ENCODE measurements at regions not wholly inside any gene's neighbourhood (a gene's known extent, or its start where the extent isn't known, plus 50 kb on each side); places are given as distances from the start of the nearest gene placed in this dataset.
A peak's percentile ranks its signal among the peaks of the same experiment; 100 is the strongest.

GRCh38 chr12:19003987-19004619 is 125.4 kb upstream of the PLEKHA5 start:
- Mint-ChIP-seq H3K4me3 (no peak overlapping the region), H3K4me1 (no peaks in the 10 kb centered on the region), H3K27me3 (no peaks in the 10 kb centered on the region), H3K27ac (no peak overlapping the region), H3K9me3 (peaks cover 0 to 3% (median 0%) of the 10 kb centered on the region in 7 donors), H3K36me3 (no peaks in the 10 kb centered on the region)
- DNase-seq = no peak
- no peak for ATAC-seq (ENCODE audit: low read depth in 2 of 2)

- ATAC-seq (ENCODE audit: low read depth in 2 of 2) = no peak
- H3K36me3 Mint-ChIP-seq = no peaks in the 10 kb centered on the region
- H3K9me3 Mint-ChIP-seq = no peaks in the 10 kb centered on the region
These were observed 124.2 kb upstream of the PLEKHA5 start for GRCh38 chr12:19005257-19005801.

GRCh38 chr12:19006626-19007137 is 122.9 kb upstream of the PLEKHA5 start:
- Mint-ChIP-seq H3K4me3 (no peak overlapping the region), H3K4me1 (no peaks in the 10 kb centered on the region), H3K9me3 (peaks cover 0 to 4% (median 0%) of the 10 kb centered on the region in 7 donors), H3K27me3 (no peaks in the 10 kb centered on the region), H3K36me3 (no peaks in the 10 kb centered on the region), H3K27ac (no peak overlapping the region)
- ATAC-seq (ENCODE audit: low read depth in 2 of 2) = no peak
- DNase-seq = no peak

More at GRCh38 chr12:19005257-19005801, 124.2 kb upstream of the PLEKHA5 start:
- H3K27me3 Mint-ChIP-seq = no peaks in the 10 kb centered on the region
- H3K4me3 Mint-ChIP-seq = no peak overlapping the region
- H3K27ac Mint-ChIP-seq = no peak overlapping the region
- DNase-seq = no peak
- no peaks in the 10 kb centered on the region for H3K4me1 Mint-ChIP-seq

- Mint-ChIP-seq H3K4me3 (no peak overlapping the region), H3K9me3 (peaks cover 0 to 4% (median 0%) of the 10 kb centered on the region in 7 donors), H3K27ac (no peak overlapping the region), H3K36me3 (no peaks in the 10 kb centered on the region), H3K27me3 (no peaks in the 10 kb centered on the region), H3K4me1 (no peaks in the 10 kb centered on the region)
- DNase-seq (no peak), ATAC-seq (ENCODE audit: low read depth in 2 of 2) (no peak)
These were observed 121.4 kb upstream of the PLEKHA5 start for GRCh38 chr12:19008102-19008501.

- no peak for ATAC-seq (ENCODE audit: low read depth in 2 of 2)
- no peaks in the 10 kb centered on the region for H3K4me1 Mint-ChIP-seq
- peaks cover 0 to 4% (median 0%) of the 10 kb centered on the region in 7 donors for H3K9me3 Mint-ChIP-seq
- no peaks in the 10 kb centered on the region for H3K36me3 Mint-ChIP-seq
- H3K4me3 Mint-ChIP-seq = no peak overlapping the region
- no peak overlapping the region for H3K27ac Mint-ChIP-seq
- DNase-seq = no peak
- H3K27me3 Mint-ChIP-seq = no peaks in the 10 kb centered on the region
These were observed 119.4 kb upstream of the PLEKHA5 start for GRCh38 chr12:19010087-19010486.

- Mint-ChIP-seq H3K4me1 (no peaks in the 10 kb centered on the region), H3K27ac (no peak overlapping the region), H3K27me3 (no peaks in the 10 kb centered on the region), H3K9me3 (peaks cover 0 to 4% (median 0%) of the 10 kb centered on the region in 7 donors), H3K36me3 (no peaks in the 10 kb centered on the region), H3K4me3 (no peak overlapping the region)
- ATAC-seq (ENCODE audit: low read depth in 2 of 2) (no peak), DNase-seq (no peak)
These were observed 118.8 kb upstream of the PLEKHA5 start for GRCh38 chr12:19010726-19011125.

- H3K36me3 Mint-ChIP-seq = no peaks in the 10 kb centered on the region
These were observed 116.6 kb upstream of the PLEKHA5 start for GRCh38 chr12:19012965-19013364.

GRCh38 chr12:19014240-19014639 is 115.3 kb upstream of the PLEKHA5 start:
- ATAC-seq (ENCODE audit: low read depth in 2 of 2) (no peak), DNase-seq (no peak)
- no peaks in the 10 kb centered on the region for H3K36me3 Mint-ChIP-seq
- no peaks in the 10 kb centered on the region for H3K4me1 Mint-ChIP-seq
- H3K9me3 Mint-ChIP-seq = peaks cover 0 to 6% (median 0%) of the 10 kb centered on the region in 7 donors
- H3K27me3 Mint-ChIP-seq = no peaks in the 10 kb centered on the region
- no peak overlapping the region for H3K4me3 Mint-ChIP-seq
- H3K27ac Mint-ChIP-seq = no peak overlapping the region

More at GRCh38 chr12:19012965-19013364, 116.6 kb upstream of the PLEKHA5 start:
- no peaks in the 10 kb centered on the region for H3K4me1 Mint-ChIP-seq
- no peak for ATAC-seq (ENCODE audit: low read depth in 2 of 2)
- DNase-seq = no peak
- H3K9me3 Mint-ChIP-seq = peaks cover 0 to 6% (median 0%) of the 10 kb centered on the region in 7 donors
- H3K27me3 Mint-ChIP-seq = no peaks in the 10 kb centered on the region
- H3K27ac Mint-ChIP-seq = no peak overlapping the region
- H3K4me3 Mint-ChIP-seq = no peak overlapping the region

GRCh38 chr12:19015285-19015684 is 114.2 kb upstream of the PLEKHA5 start:
- Mint-ChIP-seq H3K9me3 (peaks cover 0 to 6% (median 0%) of the 10 kb centered on the region in 7 donors), H3K27me3 (no peaks in the 10 kb centered on the region), H3K4me3 (no peak overlapping the region), H3K27ac (no peak overlapping the region), H3K36me3 (no peaks in the 10 kb centered on the region), H3K4me1 (no peaks in the 10 kb centered on the region)
- ATAC-seq (ENCODE audit: low read depth in 2 of 2) (no peak), DNase-seq (no peak)

- H3K9me3 Mint-ChIP-seq = peaks cover 0 to 4% (median 0%) of the 10 kb centered on the region in 7 donors
- no peaks in the 10 kb centered on the region for H3K27me3 Mint-ChIP-seq
- H3K4me3 Mint-ChIP-seq = no peak overlapping the region
- H3K27ac Mint-ChIP-seq = no peak overlapping the region
- ATAC-seq (ENCODE audit: low read depth in 2 of 2) = no peak
- no peaks in the 10 kb centered on the region for H3K36me3 Mint-ChIP-seq
- no peak for DNase-seq
- no peaks in the 10 kb centered on the region for H3K4me1 Mint-ChIP-seq
These were observed 111.1 kb upstream of the PLEKHA5 start for GRCh38 chr12:19018302-19018970.

GRCh38 chr12:19021240-19021639 is 108.3 kb upstream of the PLEKHA5 start:
- no peak overlapping the region for H3K27ac Mint-ChIP-seq
- peaks cover 0 to 4% (median 0%) of the 10 kb centered on the region in 7 donors for H3K9me3 Mint-ChIP-seq
- no peak overlapping the region for H3K4me3 Mint-ChIP-seq
- no peak for ATAC-seq (ENCODE audit: low read depth in 2 of 2)
- no peak for DNase-seq
- no peaks in the 10 kb centered on the region for H3K36me3 Mint-ChIP-seq
- H3K4me1 Mint-ChIP-seq = no peaks in the 10 kb centered on the region
- no peaks in the 10 kb centered on the region for H3K27me3 Mint-ChIP-seq

GRCh38 chr12:19021646-19022045 is 107.9 kb upstream of the PLEKHA5 start:
- no peak for ATAC-seq (ENCODE audit: low read depth in 2 of 2)
- no peaks in the 10 kb centered on the region for H3K4me1 Mint-ChIP-seq
- H3K27ac Mint-ChIP-seq = no peak overlapping the region
- H3K4me3 Mint-ChIP-seq = no peak overlapping the region
- peaks cover 0 to 4% (median 0%) of the 10 kb centered on the region in 7 donors for H3K9me3 Mint-ChIP-seq
- no peaks in the 10 kb centered on the region for H3K36me3 Mint-ChIP-seq
- H3K27me3 Mint-ChIP-seq = no peaks in the 10 kb centered on the region
- DNase-seq = no peak

- Mint-ChIP-seq H3K27me3 (no peaks in the 10 kb centered on the region), H3K9me3 (no peaks in the 10 kb centered on the region), H3K4me1 (no peaks in the 10 kb centered on the region), H3K4me3 (no peak overlapping the region), H3K27ac (peak overlapping the region in 1 of 6 donors; percentile 61), H3K36me3 (no peaks in the 10 kb centered on the region)
- DNase-seq = no peak
- no peak for ATAC-seq (ENCODE audit: low read depth in 2 of 2)
These were observed 104.0 kb upstream of the PLEKHA5 start for GRCh38 chr12:19025582-19025981.

GRCh38 chr12:19026034-19026433 is 103.5 kb upstream of the PLEKHA5 start:
- no peaks in the 10 kb centered on the region for H3K36me3 Mint-ChIP-seq
- H3K4me3 Mint-ChIP-seq = no peak overlapping the region
- ATAC-seq (ENCODE audit: low read depth in 2 of 2) (no peak), DNase-seq (no peak)
- H3K27ac Mint-ChIP-seq = no peak overlapping the region
- peaks cover 0 to 3% (median 0%) of the 10 kb centered on the region in 7 donors for H3K9me3 Mint-ChIP-seq
- no peaks in the 10 kb centered on the region for H3K4me1 Mint-ChIP-seq
- H3K27me3 Mint-ChIP-seq = no peaks in the 10 kb centered on the region

All from naive B cell (primary cell).